PC-9 (cell line): ENCODE measurements at regions not wholly inside any gene's neighbourhood (a gene's known extent, or its start where the extent isn't known, plus 50 kb on each side); places are given as distances from the start of the nearest gene placed in this dataset.

Source experiments
- BruUV-seq: library from RNA; stranded (reverse); fragments of 400-500 nt; replicated peaks from 2 replicates; lab custom pipeline; 2021; lab: Mats Ljungman, UMichigan
- CTCF ChIA-PET: fragments of 300-600 bp; sonication (Branson Sonifier 250); formaldehyde crosslinking; loops from one replicate; lab custom pipeline; 2022; ENCODE audit warnings: antibody characterized with exemption; lab: Charles Lee
- POLR2A ChIA-PET: fragments of 300-600 bp; sonication (Branson Sonifier 250); formaldehyde crosslinking; loops from one replicate; lab custom pipeline; 2022; ENCODE audit warnings: antibody characterized with exemption; ENCODE audit not compliant: unreplicated experiment; lab: Charles Lee
- DNase-seq, 2 experiments: peaks; one replicate each; pipeline versions ENCODE4 v3.0.0 to v3.0.0-alpha.2; 2015 to 2022; ENCODE audit warnings: mixed read lengths in 1 of 2
- H2AFZ ChIP-seq: fragments of 200-600 bp; sonication (generic); 2 replicates; pipeline ENCODE4 v1.8.1; 2017; ENCODE audit warnings: antibody characterized with exemption
- H3F3A ChIP-seq: fragments of 200-600 bp; sonication (generic); 2 replicates; pipeline ENCODE4 v1.8.1; 2017; ENCODE audit warnings: antibody characterized with exemption, mild to moderate bottlenecking, low read depth; ENCODE audit not compliant: insufficient read depth
- H3K27ac ChIP-seq: fragments of 200-600 bp; sonication (generic); 2 replicates; pipeline ENCODE4 v1.6.1; 2016; ENCODE audit warnings: mixed run types
- H3K27me3 ChIP-seq: fragments of 200-600 bp; sonication (generic); 2 replicates; pipeline ENCODE4 v1.6.1; 2016; ENCODE audit warnings: low read depth, mixed run types; ENCODE audit not compliant: insufficient read depth
- H3K36me3 ChIP-seq: fragments of 200-600 bp; sonication (generic); 2 replicates; pipeline ENCODE4 v1.6.1; 2016; ENCODE audit warnings: low read depth, mixed run types
- H3K4me1 ChIP-seq: fragments of 200-600 bp; sonication (generic); replicated peaks from 2 replicates; pipeline ENCODE4 v1.6.1; 2016; ENCODE audit warnings: mixed run types; ENCODE audit not compliant: insufficient read depth
- H3K4me2 ChIP-seq: fragments of 200-600 bp; sonication (generic); 2 replicates; pipeline ENCODE4 v1.6.1; 2017; ENCODE audit warnings: mixed run types
- H3K4me3 ChIP-seq: fragments of 200-600 bp; sonication (generic); 2 replicates; pipeline ENCODE4 v1.6.1; 2016; ENCODE audit warnings: mixed run types
- H3K79me2 ChIP-seq: fragments of 200-600 bp; sonication (generic); 2 replicates; pipeline ENCODE4 v1.6.1; 2017; ENCODE audit warnings: low read depth, mixed run types
- H3K9me2 ChIP-seq: fragments of 200-600 bp; sonication (generic); 2 replicates; pipeline ENCODE4 v1.8.1; 2017; ENCODE audit warnings: mild to moderate bottlenecking; ENCODE audit not compliant: insufficient read depth
- H3K9me3 ChIP-seq: fragments of 200-600 bp; sonication (generic); 2 replicates; pipeline ENCODE4 v1.8.1; 2016; ENCODE audit warnings: low read depth; ENCODE audit not compliant: insufficient read depth
- H4K20me1 ChIP-seq: fragments of 200-600 bp; sonication (generic); 2 replicates; pipeline ENCODE4 v1.8.1; 2017; ENCODE audit not compliant: insufficient read depth
- EZH2 ChIP-seq: fragments of 200-600 bp; sonication (generic); IDR thresholded peaks from 2 replicates; pipeline ENCODE4 v1.8.0; 2017; ENCODE audit warnings: antibody characterized with exemption, low read depth
- intact Hi-C: fragments of 100-400 bp; cut with micrococcal nuclease; formaldehyde crosslinking; loops from one replicate; pipeline ENCODE4 v1.10.0; 2022; ENCODE audit not compliant: unreplicated experiment
- TF ChIP-seq, protein P1 (sequence below): fragments of 200-600 bp; sonication (generic); conservative IDR thresholded peaks from 2 replicates; pipeline ENCODE4 v1.6.1; 2017; ENCODE audit warnings: mixed run types, antibody characterized with exemption, mild to moderate bottlenecking, moderate library complexity

DNA sequence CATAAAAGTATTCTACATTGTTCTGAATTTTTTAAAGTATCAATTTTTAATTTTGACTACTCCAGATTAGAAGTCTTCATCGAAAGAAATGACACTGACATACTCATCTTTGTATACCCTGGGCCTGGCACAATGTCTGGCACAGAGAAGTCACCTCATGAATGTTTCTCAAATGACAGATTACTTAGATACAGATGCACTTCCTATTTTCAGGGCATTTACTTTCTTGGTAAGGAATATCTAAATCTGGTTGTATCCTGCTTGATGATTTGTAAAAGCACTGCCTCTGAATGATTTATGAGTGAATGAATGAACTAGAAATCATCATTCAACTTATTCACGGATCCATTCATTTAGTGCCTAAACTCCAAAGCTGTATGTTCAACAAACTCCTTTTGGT, 1784.7 kb downstream of the LRRC4C start:
- H4K20me1 ChIP-seq = no peaks in the 10 kb centered on the region
- H3K4me1 ChIP-seq = no peaks in the 10 kb centered on the region
- no peaks in the 10 kb centered on the region for H3K27me3 ChIP-seq
- TF ChIP-seq EZH2 = no peak
- TF ChIP-seq, protein P1, sequence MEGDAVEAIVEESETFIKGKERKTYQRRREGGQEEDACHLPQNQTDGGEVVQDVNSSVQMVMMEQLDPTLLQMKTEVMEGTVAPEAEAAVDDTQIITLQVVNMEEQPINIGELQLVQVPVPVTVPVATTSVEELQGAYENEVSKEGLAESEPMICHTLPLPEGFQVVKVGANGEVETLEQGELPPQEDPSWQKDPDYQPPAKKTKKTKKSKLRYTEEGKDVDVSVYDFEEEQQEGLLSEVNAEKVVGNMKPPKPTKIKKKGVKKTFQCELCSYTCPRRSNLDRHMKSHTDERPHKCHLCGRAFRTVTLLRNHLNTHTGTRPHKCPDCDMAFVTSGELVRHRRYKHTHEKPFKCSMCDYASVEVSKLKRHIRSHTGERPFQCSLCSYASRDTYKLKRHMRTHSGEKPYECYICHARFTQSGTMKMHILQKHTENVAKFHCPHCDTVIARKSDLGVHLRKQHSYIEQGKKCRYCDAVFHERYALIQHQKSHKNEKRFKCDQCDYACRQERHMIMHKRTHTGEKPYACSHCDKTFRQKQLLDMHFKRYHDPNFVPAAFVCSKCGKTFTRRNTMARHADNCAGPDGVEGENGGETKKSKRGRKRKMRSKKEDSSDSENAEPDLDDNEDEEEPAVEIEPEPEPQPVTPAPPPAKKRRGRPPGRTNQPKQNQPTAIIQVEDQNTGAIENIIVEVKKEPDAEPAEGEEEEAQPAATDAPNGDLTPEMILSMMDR = no peak
- ChIA-PET POLR2A (no interaction called here), CTCF (no interaction called here)
- H3K36me3 ChIP-seq = no peaks in the 10 kb centered on the region
- H3K4me3 ChIP-seq = no peak overlapping the region
- intact Hi-C loops = no loop called here
- BruUV-seq = no TSS peak
- H3F3A ChIP-seq = no peaks in the 10 kb centered on the region
- H3K4me2 ChIP-seq = no peak overlapping the region
- H2AFZ ChIP-seq = no peak overlapping the region
- H3K9me3 ChIP-seq = no peaks in the 10 kb centered on the region
- no peaks in the 10 kb centered on the region for H3K9me2 ChIP-seq
- H3K79me2 ChIP-seq = no peaks in the 10 kb centered on the region
- no peak overlapping the region for H3K27ac ChIP-seq
- no peak for DNase-seq

DNA sequence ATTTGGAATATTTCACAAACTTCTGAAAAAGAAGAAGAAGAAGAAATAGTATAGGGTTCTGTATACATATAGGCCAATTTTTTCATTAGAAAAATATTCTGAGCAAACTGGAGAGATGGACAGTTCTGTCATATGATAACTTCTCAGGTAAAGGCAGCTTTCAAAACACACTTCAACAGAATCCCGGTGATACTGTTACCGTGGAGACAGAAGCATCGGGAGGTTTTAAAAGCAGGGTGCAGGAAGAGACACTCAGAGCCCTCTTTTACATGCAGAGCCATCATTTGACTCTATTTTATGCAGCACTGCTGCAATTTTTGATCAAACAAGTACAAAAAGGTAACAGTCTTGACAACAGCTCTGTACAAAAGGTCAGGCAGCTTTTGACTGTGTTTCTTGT, 1785.4 kb downstream of the LRRC4C start:
- Histone ChIP-seq H3K79me2 (no peaks in the 10 kb centered on the region), H3K27me3 (no peaks in the 10 kb centered on the region), H3K9me3 (no peaks in the 10 kb centered on the region), H3K9me2 (no peaks in the 10 kb centered on the region), H3K4me1 (no peaks in the 10 kb centered on the region), H2AFZ (no peak overlapping the region), H3K36me3 (no peaks in the 10 kb centered on the region), H3K27ac (no peak overlapping the region), H3F3A (no peaks in the 10 kb centered on the region), H3K4me2 (no peak overlapping the region), H3K4me3 (no peak overlapping the region), H4K20me1 (no peaks in the 10 kb centered on the region)
- ChIA-PET POLR2A (no interaction called here), CTCF (interaction anchor here (0.7 kb wide), 1 partner anchor 72 kb away, joined by 3 read pairs; no protein-coding TSS in a partner anchor)
- BruUV-seq = no TSS peak
- intact Hi-C loops = no loop called here
- no peak for DNase-seq
- TF ChIP-seq EZH2 = no peak
- TF ChIP-seq, protein P1 = no peak

DNA sequence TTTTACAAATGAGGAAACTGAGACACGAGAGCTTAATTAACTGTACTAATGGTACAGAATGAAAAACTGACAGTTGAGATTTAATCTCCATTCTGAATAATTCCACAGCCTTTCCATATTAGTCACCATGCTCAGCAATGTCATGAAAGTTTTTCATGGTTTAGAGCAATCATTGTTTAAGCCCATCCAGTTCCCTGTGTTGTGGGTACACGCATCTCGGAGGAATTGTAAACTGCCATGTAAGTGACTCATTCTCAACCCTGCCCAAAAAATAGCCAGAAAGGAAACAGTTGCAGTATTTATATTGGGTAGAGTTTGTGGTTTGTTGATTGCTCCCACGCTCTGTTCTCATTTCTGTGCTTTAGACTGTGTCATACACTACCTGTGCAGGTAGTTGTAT, 1790.8 kb downstream of the LRRC4C start:
- no peak overlapping the region for H3K27ac ChIP-seq

More for the DNA sequence above, 1790.8 kb downstream of the LRRC4C start:
- no peaks in the 10 kb centered on the region for H3F3A ChIP-seq
- no peaks in the 10 kb centered on the region for H3K79me2 ChIP-seq
- H3K9me2 ChIP-seq = no peaks in the 10 kb centered on the region
- no peak overlapping the region for H2AFZ ChIP-seq
- ChIA-PET CTCF (no interaction called here), POLR2A (no interaction called here)
- DNase-seq = no peak
- no peak overlapping the region for H3K4me3 ChIP-seq
- H3K9me3 ChIP-seq = no peaks in the 10 kb centered on the region
- H4K20me1 ChIP-seq = no peaks in the 10 kb centered on the region
- H3K4me2 ChIP-seq = no peak overlapping the region
- intact Hi-C loops = no loop called here
- no peaks in the 10 kb centered on the region for H3K4me1 ChIP-seq
- H3K36me3 ChIP-seq = no peaks in the 10 kb centered on the region
- TF ChIP-seq EZH2 = no peak
- TF ChIP-seq, protein P1 = no peak
- H3K27me3 ChIP-seq = no peaks in the 10 kb centered on the region
- no TSS peak for BruUV-seq
